Thymus (tissue), 11 donors: ENCODE measurements at regions not wholly inside any gene's neighbourhood (a gene's known extent, or its start where the extent isn't known, plus 50 kb on each side); places are given as distances from the start of the nearest gene placed in this dataset.
"Not testable (repeated sequence)": the region's sequence is repeated elsewhere in the genome, so short reads cannot be mapped to it uniquely, and the experiment has no call there.

Experiments used
- DNase-seq, 9 donors: peaks; one replicate each; pipeline ENCODE4 v3.0.0-alpha.2; 2013; ENCODE audit warnings: low spot score in 9 of 9, low read depth in 6 of 9, missing footprints in 1 of 9
- H3K27ac ChIP-seq, 2 donors: one replicate each; pipeline ENCODE4 v1.5.1; 2013; ENCODE audit warnings: control low read depth in 1 of 2, low read depth in 1 of 2, low read length in 1 of 2, mild to moderate bottlenecking in 1 of 2, moderate library complexity in 1 of 2
- H3K27me3 ChIP-seq, 2 donors: one replicate each; pipeline ENCODE4 v1.5.1; 2013; ENCODE audit warnings: low read length in 1 of 2; ENCODE audit not compliant: control insufficient read depth in 2 of 2, insufficient read depth in 1 of 2
- H3K36me3 ChIP-seq, 2 donors: one replicate each; pipeline ENCODE4 v1.5.1; 2013; ENCODE audit warnings: low read length in 1 of 2, mild to moderate bottlenecking in 1 of 2, moderate library complexity in 1 of 2; ENCODE audit not compliant: control insufficient read depth in 2 of 2, insufficient read depth in 2 of 2
- H3K4me1 ChIP-seq, 2 donors: one replicate each; pipeline ENCODE4 v1.5.1; 2013; ENCODE audit warnings: low read length in 2 of 2; ENCODE audit not compliant: control insufficient read depth in 2 of 2, insufficient read depth in 2 of 2
- H3K4me3 ChIP-seq, 2 donors: one replicate each; pipeline ENCODE4 v1.5.1; 2013; ENCODE audit warnings: low read length in 2 of 2, control low read depth in 1 of 2, mild to moderate bottlenecking in 1 of 2
- H3K9me3 ChIP-seq, 2 donors: one replicate each; pipeline ENCODE4 v1.5.1; 2013; ENCODE audit warnings: low read length in 1 of 2, mild to moderate bottlenecking in 1 of 2; ENCODE audit not compliant: control insufficient read depth in 2 of 2, insufficient read depth in 1 of 2
- WGBS: extraction: QIAGEN DNeasy Blood & Tissue Kit; methylation state at CpG from one replicate; pipeline ENCODE4 v1.1.7; 2013; 5-methylcytosine and 5-hydroxymethylcytosine counted together
- donor health status: healthy.

- DNase-seq, result no peak
- no peak overlapping the region for H3K27ac ChIP-seq
- no peaks in the 10 kb centered on the region for H3K4me1 ChIP-seq
- no peaks in the 10 kb centered on the region for H3K27me3 ChIP-seq
- no peaks in the 10 kb centered on the region for H3K36me3 ChIP-seq
- 92% methylated on average over 4 of the region's 4 CpGs for WGBS
- H3K9me3 ChIP-seq, result no peaks in the 10 kb centered on the region
- no peak overlapping the region for H3K4me3 ChIP-seq
Observed at GRCh38 chr5:60533789-60534188, 166.2 kb downstream of the DEPDC1B start.

GRCh38 chr5:60532796-60533195 is 167.2 kb downstream of the DEPDC1B start:
- not testable (repeated sequence) for H3K27me3 ChIP-seq, H3K36me3 ChIP-seq, H3K27ac ChIP-seq, DNase-seq, H3K4me1 ChIP-seq, H3K9me3 ChIP-seq, H3K4me3 ChIP-seq
- 95% methylated on average over 5 of the region's 5 CpGs for WGBS

GRCh38 chr5:60530144-60530848 is 169.7 kb downstream of the DEPDC1B start:
- H3K27me3 ChIP-seq, DNase-seq, H3K27ac ChIP-seq, H3K36me3 ChIP-seq, H3K4me3 ChIP-seq, H3K9me3 ChIP-seq, H3K4me1 ChIP-seq: not testable (repeated sequence)
- WGBS, result 93% methylated on average over 32 of the region's 32 CpGs

- Histone ChIP-seq H3K4me3 (no peak overlapping the region), H3K36me3 (no peaks in the 10 kb centered on the region), H3K9me3 (no peaks in the 10 kb centered on the region), H3K27ac (no peak overlapping the region), H3K4me1 (peaks cover 0 to 3% of the 10 kb centered on the region in 2 donors), H3K27me3 (no peaks in the 10 kb centered on the region)
- DNase-seq, result no peak
- 67% methylated on average over 2 of the region's 2 CpGs for WGBS
Observed at GRCh38 chr5:60529001-60529400, 171.0 kb downstream of the DEPDC1B start.

GRCh38 chr5:60527072-60527471 is 172.9 kb downstream of the DEPDC1B start:
- H3K9me3 ChIP-seq, result no peaks in the 10 kb centered on the region
- H3K36me3 ChIP-seq, result no peaks in the 10 kb centered on the region
- DNase-seq, result no peak
- peaks cover 0 to 3% of the 10 kb centered on the region in 2 donors for H3K4me1 ChIP-seq
- no peaks in the 10 kb centered on the region for H3K27me3 ChIP-seq
- no peak overlapping the region for H3K27ac ChIP-seq
- WGBS, result 96% methylated on average over 5 of the region's 5 CpGs
- H3K4me3 ChIP-seq, result no peak overlapping the region

GRCh38 chr5:60526336-60526875 is 173.6 kb downstream of the DEPDC1B start:
- Histone ChIP-seq H3K9me3 (no peaks in the 10 kb centered on the region), H3K36me3 (no peaks in the 10 kb centered on the region), H3K27ac (no peak overlapping the region), H3K27me3 (no peaks in the 10 kb centered on the region), H3K4me3 (no peak overlapping the region), H3K4me1 (peaks cover 0 to 3% of the 10 kb centered on the region in 2 donors)
- peak in 4 of 9 donors; percentile 8 to 52 (median 14) for DNase-seq
- 57% methylated on average over 8 of the region's 8 CpGs for WGBS

- Histone ChIP-seq H3K4me1 (peaks cover 0 to 8% of the 10 kb centered on the region in 2 donors), H3K27ac (no peak overlapping the region), H3K36me3 (no peaks in the 10 kb centered on the region), H3K27me3 (no peaks in the 10 kb centered on the region), H3K9me3 (no peaks in the 10 kb centered on the region), H3K4me3 (no peak overlapping the region)
- no peak for DNase-seq
- 38% methylated on average over 4 of the region's 4 CpGs for WGBS
Observed at GRCh38 chr5:60522292-60522905, 177.6 kb downstream of the DEPDC1B start.

GRCh38 chr5:60521376-60522291 is 178.3 kb downstream of the DEPDC1B start:
- H3K27ac ChIP-seq, result peak overlapping the region in 1 of 2 donors; percentile 13
- peaks cover 0 to 8% of the 10 kb centered on the region in 2 donors for H3K4me1 ChIP-seq
- 49% methylated on average over 5 of the region's 5 CpGs for WGBS
- H3K27me3 ChIP-seq, result no peaks in the 10 kb centered on the region
- H3K36me3 ChIP-seq, result no peaks in the 10 kb centered on the region
- DNase-seq, result peak in 1 of 9 donors; percentile 37
- no peak overlapping the region for H3K4me3 ChIP-seq
- no peaks in the 10 kb centered on the region for H3K9me3 ChIP-seq
